ENCODE measurements at regions not wholly inside any gene's neighbourhood (a gene's known extent, or its start where the extent isn't known, plus 50 kb on each side); places are given as distances from the start of the nearest gene placed in this dataset.

DNA sequence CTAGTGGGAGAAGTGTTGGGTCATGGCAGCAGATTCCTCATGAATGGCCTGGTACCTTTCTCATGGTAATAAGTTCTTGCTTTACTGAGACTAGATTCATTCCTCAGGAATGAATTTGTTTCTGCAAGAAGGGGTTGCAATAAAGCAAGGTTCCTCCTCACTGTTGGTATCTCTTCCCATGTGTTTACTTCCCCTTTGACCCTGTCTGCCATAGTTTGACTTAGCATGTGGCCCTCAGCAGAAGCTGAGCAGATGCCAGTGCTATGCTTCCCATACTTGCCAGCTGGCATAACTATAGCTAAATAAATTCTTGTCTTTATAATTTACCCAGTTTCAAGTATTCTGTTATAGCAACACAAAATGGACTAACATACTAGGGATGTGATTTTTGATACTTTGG lies 163.6 kb upstream of the COL8A1 start:
- H4K20me1 ChIP-seq (ENCODE audit: insufficient read depth), result no peaks in the 10 kb centered on the region
- no peak overlapping the region for H3K9ac ChIP-seq
- no peak overlapping the region for H3K4me2 ChIP-seq
- H3K4me3 ChIP-seq (IDR thresholded peaks at IDR 0.05; ENCODE audit: insufficient read depth, low read depth, low read length), result no peak overlapping the region
- no peaks in the 10 kb centered on the region for H3K79me2 ChIP-seq (ENCODE audit: insufficient read depth, low read depth)
- TF ChIP-seq, protein P1, sequence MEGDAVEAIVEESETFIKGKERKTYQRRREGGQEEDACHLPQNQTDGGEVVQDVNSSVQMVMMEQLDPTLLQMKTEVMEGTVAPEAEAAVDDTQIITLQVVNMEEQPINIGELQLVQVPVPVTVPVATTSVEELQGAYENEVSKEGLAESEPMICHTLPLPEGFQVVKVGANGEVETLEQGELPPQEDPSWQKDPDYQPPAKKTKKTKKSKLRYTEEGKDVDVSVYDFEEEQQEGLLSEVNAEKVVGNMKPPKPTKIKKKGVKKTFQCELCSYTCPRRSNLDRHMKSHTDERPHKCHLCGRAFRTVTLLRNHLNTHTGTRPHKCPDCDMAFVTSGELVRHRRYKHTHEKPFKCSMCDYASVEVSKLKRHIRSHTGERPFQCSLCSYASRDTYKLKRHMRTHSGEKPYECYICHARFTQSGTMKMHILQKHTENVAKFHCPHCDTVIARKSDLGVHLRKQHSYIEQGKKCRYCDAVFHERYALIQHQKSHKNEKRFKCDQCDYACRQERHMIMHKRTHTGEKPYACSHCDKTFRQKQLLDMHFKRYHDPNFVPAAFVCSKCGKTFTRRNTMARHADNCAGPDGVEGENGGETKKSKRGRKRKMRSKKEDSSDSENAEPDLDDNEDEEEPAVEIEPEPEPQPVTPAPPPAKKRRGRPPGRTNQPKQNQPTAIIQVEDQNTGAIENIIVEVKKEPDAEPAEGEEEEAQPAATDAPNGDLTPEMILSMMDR (conservative IDR thresholded peaks at IDR 0.05; ENCODE audit: low read depth, low read length), result no peak
- no peak overlapping the region for H2AFZ ChIP-seq (ENCODE audit: low read depth)
- no peak overlapping the region for H3K27ac ChIP-seq
- H3K27me3 ChIP-seq (ENCODE audit: insufficient read depth, low read depth), result no peaks in the 10 kb centered on the region
- H3K4me1 ChIP-seq (ENCODE audit: low read depth, poor library complexity, severe bottlenecking), result no peaks in the 10 kb centered on the region
- H3K36me3 ChIP-seq (ENCODE audit: insufficient read depth), result no peaks in the 10 kb centered on the region

DNA sequence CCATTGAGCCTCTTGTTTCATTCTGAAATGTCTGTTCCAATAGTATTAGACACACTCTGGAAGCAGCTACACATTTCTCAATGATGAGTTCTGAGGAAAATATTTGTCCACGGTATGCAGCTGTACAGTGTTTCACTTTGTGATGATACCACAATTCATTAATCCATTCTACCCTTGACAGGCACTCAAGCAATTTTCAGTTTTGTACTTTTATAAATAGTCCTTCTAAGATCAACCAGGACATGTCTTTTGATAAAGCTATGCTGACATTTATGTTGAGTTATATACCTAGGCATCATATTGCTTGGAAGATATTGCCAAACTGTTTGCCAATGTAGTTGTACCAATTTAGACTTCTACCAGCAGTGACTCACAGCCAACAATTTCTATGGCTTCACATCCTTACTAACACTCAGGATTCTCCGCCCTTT lies 165.1 kb upstream of the COL8A1 start:
- Histone ChIP-seq H3K27ac (no peak overlapping the region), H3K36me3 (ENCODE audit: insufficient read depth) (no peaks in the 10 kb centered on the region), H2AFZ (ENCODE audit: low read depth) (no peak overlapping the region), H3K4me3 (IDR thresholded peaks at IDR 0.05; ENCODE audit: insufficient read depth, low read depth, low read length) (no peak overlapping the region), H4K20me1 (ENCODE audit: insufficient read depth) (no peaks in the 10 kb centered on the region), H3K79me2 (ENCODE audit: insufficient read depth, low read depth) (no peaks in the 10 kb centered on the region), H3K4me2 (no peak overlapping the region), H3K9ac (no peak overlapping the region), H3K4me1 (ENCODE audit: low read depth, poor library complexity, severe bottlenecking) (no peaks in the 10 kb centered on the region), H3K27me3 (ENCODE audit: insufficient read depth, low read depth) (no peaks in the 10 kb centered on the region)
- TF ChIP-seq, protein P1 (conservative IDR thresholded peaks at IDR 0.05; ENCODE audit: low read depth, low read length), result no peak

DNA sequence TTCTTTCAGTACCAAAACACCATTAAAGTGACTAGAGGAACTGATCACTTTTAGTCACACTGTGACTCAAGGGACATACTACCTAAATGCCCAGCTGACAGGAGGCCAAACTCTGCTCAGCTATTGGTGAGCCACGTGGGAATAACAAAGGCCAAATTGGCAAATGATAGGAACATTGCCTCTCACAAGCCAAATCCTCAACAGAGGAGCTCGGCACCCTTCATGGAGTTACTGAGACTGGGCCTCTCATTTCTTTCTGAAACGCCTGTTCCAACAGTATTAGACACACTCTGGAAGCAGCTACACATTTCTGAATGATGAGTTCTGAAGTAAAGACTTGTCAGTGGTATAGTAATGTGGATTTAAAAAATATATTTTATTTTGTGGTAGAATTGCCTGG lies 166.0 kb upstream of the COL8A1 start:
- Histone ChIP-seq H3K27me3 (ENCODE audit: insufficient read depth, low read depth) (no peaks in the 10 kb centered on the region), H2AFZ (ENCODE audit: low read depth) (no peak overlapping the region), H3K4me1 (ENCODE audit: low read depth, poor library complexity, severe bottlenecking) (no peaks in the 10 kb centered on the region), H3K27ac (no peak overlapping the region), H3K4me2 (no peak overlapping the region), H4K20me1 (ENCODE audit: insufficient read depth) (no peaks in the 10 kb centered on the region), H3K79me2 (ENCODE audit: insufficient read depth, low read depth) (no peaks in the 10 kb centered on the region), H3K36me3 (ENCODE audit: insufficient read depth) (no peaks in the 10 kb centered on the region), H3K4me3 (IDR thresholded peaks at IDR 0.05; ENCODE audit: insufficient read depth, low read depth, low read length) (no peak overlapping the region), H3K9ac (no peak overlapping the region)
- TF ChIP-seq, protein P1 (conservative IDR thresholded peaks at IDR 0.05; ENCODE audit: low read depth, low read length), result no peak

DNA sequence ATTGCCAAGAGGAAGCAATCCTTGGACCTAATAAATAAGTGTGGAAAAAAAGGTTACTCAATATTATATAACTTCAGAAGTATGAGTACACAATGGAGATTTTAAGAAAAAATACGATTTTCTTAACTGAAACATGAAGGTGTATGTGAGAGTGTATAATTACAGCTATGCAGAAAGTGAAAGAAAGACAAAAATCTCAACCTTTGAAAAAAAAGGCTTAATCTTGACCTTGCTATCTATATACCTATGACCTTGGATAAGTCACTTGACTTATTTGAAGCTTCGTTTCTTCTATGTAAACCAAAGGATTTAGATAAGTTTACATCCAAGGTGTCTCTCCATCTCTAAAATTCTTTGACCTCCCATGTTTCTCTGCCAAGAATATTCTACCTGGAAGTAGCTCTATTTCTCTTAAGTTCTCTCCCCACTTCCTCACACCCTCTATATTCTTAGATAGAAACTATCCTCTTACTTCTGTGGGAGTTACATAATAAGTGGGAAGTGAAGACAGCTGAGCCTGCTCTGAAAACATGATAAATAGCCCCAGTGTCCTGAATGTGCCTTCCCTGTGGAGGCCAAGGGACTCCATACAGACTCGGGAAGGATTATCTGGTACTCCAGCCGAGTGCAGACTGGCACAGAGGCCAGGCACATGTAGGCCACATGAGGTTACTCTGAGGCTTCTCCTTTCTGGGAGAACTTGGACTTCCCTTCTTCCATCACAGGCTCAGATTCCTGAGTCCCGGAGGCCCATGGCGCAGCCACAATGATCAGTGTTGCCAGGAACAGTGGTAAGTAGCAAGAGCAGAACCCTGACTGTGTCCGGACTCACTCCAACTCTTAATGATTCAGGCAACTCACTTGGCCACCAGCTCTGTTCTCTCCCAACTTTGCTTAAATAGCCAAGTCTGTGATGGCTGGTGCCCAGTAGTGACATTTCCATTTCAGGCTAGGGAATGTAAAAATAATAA lies 166.8 kb upstream of the COL8A1 start:
- Histone ChIP-seq H3K4me3 (IDR thresholded peaks at IDR 0.05; ENCODE audit: insufficient read depth, low read depth, low read length) (no peak overlapping the region), H3K4me1 (ENCODE audit: low read depth, poor library complexity, severe bottlenecking) (no peaks in the 10 kb centered on the region), H4K20me1 (ENCODE audit: insufficient read depth) (no peaks in the 10 kb centered on the region), H3K27me3 (ENCODE audit: insufficient read depth, low read depth) (no peaks in the 10 kb centered on the region), H3K9ac (no peak overlapping the region), H3K27ac (no peak overlapping the region), H3K79me2 (ENCODE audit: insufficient read depth, low read depth) (no peaks in the 10 kb centered on the region), H3K36me3 (ENCODE audit: insufficient read depth) (no peaks in the 10 kb centered on the region), H2AFZ (ENCODE audit: low read depth) (no peak overlapping the region), H3K4me2 (no peak overlapping the region)
- TF ChIP-seq, protein P1 (conservative IDR thresholded peaks at IDR 0.05; ENCODE audit: low read depth, low read length), result no peak
